ENCODE measurements at regions not wholly inside any gene's neighbourhood (a gene's known extent, or its start where the extent isn't known, plus 50 kb on each side); places are given as distances from the start of the nearest gene placed in this dataset.
A peak's percentile ranks its signal among the peaks of the same experiment; 100 is the strongest.

GRCh38 chr21:31503939-31504338 is 155.6 kb upstream of the SOD1 start:
- no peaks in the 10 kb centered on the region for H3K36me3 ChIP-seq (ENCODE audit: control insufficient read depth in 4 of 4, insufficient read depth in 4 of 4, low read length in 4 of 4)
- H3K9ac ChIP-seq (ENCODE audit: insufficient read depth in 1 of 2, low read length in 2 of 2) = no peak overlapping the region
- no peak overlapping the region for H3K27ac ChIP-seq (ENCODE audit: low read depth in 1 of 2, low read length in 1 of 2)
- TF ChIP-seq CTCF (IDR thresholded peaks at IDR 0.05; ENCODE audit: control extremely low read depth, extremely low read depth) = no peak
- 92 to 95% methylated on average over 3 of the region's 3 CpGs for WGBS, 2 donors
- DNase-seq (no peak), ATAC-seq (ENCODE audit: insufficient read depth, low FRiP score) (no peak)
- peaks cover 0 to 5% (median 0%) of the 10 kb centered on the region in 5 donors for H3K4me1 ChIP-seq (ENCODE audit: control insufficient read depth in 5 of 5, insufficient read depth in 5 of 5, low read length in 5 of 5)
- H3K4me3 ChIP-seq = no peak overlapping the region
- H3K27me3 ChIP-seq (ENCODE audit: control insufficient read depth in 3 of 3, insufficient read depth in 3 of 3, low read length in 2 of 3) = no peaks in the 10 kb centered on the region
- H3K9me3 ChIP-seq (ENCODE audit: control insufficient read depth in 4 of 4, insufficient read depth in 3 of 4, low read length in 3 of 4) = no peaks in the 10 kb centered on the region

GRCh38 chr21:31503467-31503866 is 156.0 kb upstream of the SOD1 start:
- DNase-seq = no peak

GRCh38 chr21:31502537-31503143 is 156.9 kb upstream of the SOD1 start:
- Histone ChIP-seq H3K36me3 (ENCODE audit: control insufficient read depth in 4 of 4, insufficient read depth in 4 of 4, low read length in 4 of 4) (no peaks in the 10 kb centered on the region), H3K4me1 (ENCODE audit: control insufficient read depth in 5 of 5, insufficient read depth in 5 of 5, low read length in 5 of 5) (peaks cover 0 to 10% (median 0%) of the 10 kb centered on the region in 5 donors), H3K27ac (ENCODE audit: low read depth in 1 of 2, low read length in 1 of 2) (no peak overlapping the region), H3K4me3 (no peak overlapping the region), H3K27me3 (ENCODE audit: control insufficient read depth in 3 of 3, insufficient read depth in 3 of 3, low read length in 2 of 3) (no peaks in the 10 kb centered on the region), H3K9me3 (ENCODE audit: control insufficient read depth in 4 of 4, insufficient read depth in 3 of 4, low read length in 3 of 4) (peaks cover 0 to 1% (median 0%) of the 10 kb centered on the region in 4 donors), H3K9ac (ENCODE audit: insufficient read depth in 1 of 2, low read length in 2 of 2) (no peak overlapping the region)
- 72 to 86% methylated on average over 10 of the region's 10 CpGs for WGBS, 2 donors
- ATAC-seq (ENCODE audit: insufficient read depth, low FRiP score) = no peak
- no peak for DNase-seq
- TF ChIP-seq CTCF (IDR thresholded peaks at IDR 0.05; ENCODE audit: control extremely low read depth, extremely low read depth) = no peak

More at GRCh38 chr21:31503467-31503866, 156.0 kb upstream of the SOD1 start:
- Histone ChIP-seq H3K9me3 (ENCODE audit: control insufficient read depth in 4 of 4, insufficient read depth in 3 of 4, low read length in 3 of 4) (no peaks in the 10 kb centered on the region), H3K4me1 (ENCODE audit: control insufficient read depth in 5 of 5, insufficient read depth in 5 of 5, low read length in 5 of 5) (peaks cover 0 to 5% (median 0%) of the 10 kb centered on the region in 5 donors), H3K27ac (ENCODE audit: low read depth in 1 of 2, low read length in 1 of 2) (no peak overlapping the region), H3K36me3 (ENCODE audit: control insufficient read depth in 4 of 4, insufficient read depth in 4 of 4, low read length in 4 of 4) (no peaks in the 10 kb centered on the region), H3K4me3 (no peak overlapping the region), H3K9ac (ENCODE audit: insufficient read depth in 1 of 2, low read length in 2 of 2) (no peak overlapping the region), H3K27me3 (ENCODE audit: control insufficient read depth in 3 of 3, insufficient read depth in 3 of 3, low read length in 2 of 3) (no peaks in the 10 kb centered on the region)
- ATAC-seq (ENCODE audit: insufficient read depth, low FRiP score) = no peak
- 86 to 89% methylated on average over 2 of the region's 2 CpGs for WGBS, 2 donors
- no peak for TF ChIP-seq CTCF (IDR thresholded peaks at IDR 0.05; ENCODE audit: control extremely low read depth, extremely low read depth)

GRCh38 chr21:31501926-31502325 is 157.6 kb upstream of the SOD1 start:
- TF ChIP-seq CTCF (IDR thresholded peaks at IDR 0.05; ENCODE audit: control extremely low read depth, extremely low read depth) = no peak
- Histone ChIP-seq H3K27me3 (ENCODE audit: control insufficient read depth in 3 of 3, insufficient read depth in 3 of 3, low read length in 2 of 3) (no peaks in the 10 kb centered on the region), H3K9ac (ENCODE audit: insufficient read depth in 1 of 2, low read length in 2 of 2) (no peak overlapping the region), H3K4me1 (ENCODE audit: control insufficient read depth in 5 of 5, insufficient read depth in 5 of 5, low read length in 5 of 5) (peaks cover 0 to 10% (median 0%) of the 10 kb centered on the region in 5 donors), H3K27ac (ENCODE audit: low read depth in 1 of 2, low read length in 1 of 2) (no peak overlapping the region), H3K36me3 (ENCODE audit: control insufficient read depth in 4 of 4, insufficient read depth in 4 of 4, low read length in 4 of 4) (no peaks in the 10 kb centered on the region), H3K9me3 (ENCODE audit: control insufficient read depth in 4 of 4, insufficient read depth in 3 of 4, low read length in 3 of 4) (peaks cover 0 to 1% (median 0%) of the 10 kb centered on the region in 4 donors), H3K4me3 (no peak overlapping the region)
- ATAC-seq (ENCODE audit: insufficient read depth, low FRiP score) (no peak), DNase-seq (peak in 2 of 3 donors; percentile 47 to 71)
- 81 to 86% methylated on average over 5 of the region's 5 CpGs for WGBS, 2 donors

All from lung (tissue), 11 donors.